GM19043 (cell line): ENCODE measurements at regions not wholly inside any gene's neighbourhood (a gene's known extent, or its start where the extent isn't known, plus 50 kb on each side); places are given as distances from the start of the nearest gene placed in this dataset.
"Not testable (repeated sequence)": the region's sequence is repeated elsewhere in the genome, so short reads cannot be mapped to it uniquely, and the experiment has no call there.

Experiments used
- ATAC-seq: cut with Tn5 transposase; IDR thresholded peaks from one replicate; pipeline ENCODE4 v1.9.1; 2021; ENCODE audit warnings: low read depth; ENCODE audit not compliant: unreplicated experiment

DNA sequence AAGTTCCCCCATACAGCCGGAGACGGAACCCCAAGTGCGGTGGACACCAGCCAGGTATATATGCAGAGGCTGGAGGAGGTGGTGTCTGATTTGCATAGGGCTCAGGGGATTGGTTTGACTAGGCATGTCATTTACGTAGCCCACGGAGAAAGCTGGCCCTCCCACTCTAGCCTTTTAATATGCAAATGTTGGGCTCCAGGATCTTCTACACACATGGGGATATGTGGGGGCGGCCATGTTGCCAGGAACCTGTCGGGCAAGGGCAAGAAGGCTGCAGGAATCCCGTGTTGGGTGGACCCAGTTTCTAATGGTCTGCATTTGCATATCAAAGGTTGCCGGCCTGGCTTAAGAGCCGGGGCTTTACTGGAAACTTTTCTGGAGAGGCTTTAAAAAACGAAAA, 57.4 kb downstream of the FTHL17 start:
- ATAC-seq = not testable (repeated sequence)

DNA sequence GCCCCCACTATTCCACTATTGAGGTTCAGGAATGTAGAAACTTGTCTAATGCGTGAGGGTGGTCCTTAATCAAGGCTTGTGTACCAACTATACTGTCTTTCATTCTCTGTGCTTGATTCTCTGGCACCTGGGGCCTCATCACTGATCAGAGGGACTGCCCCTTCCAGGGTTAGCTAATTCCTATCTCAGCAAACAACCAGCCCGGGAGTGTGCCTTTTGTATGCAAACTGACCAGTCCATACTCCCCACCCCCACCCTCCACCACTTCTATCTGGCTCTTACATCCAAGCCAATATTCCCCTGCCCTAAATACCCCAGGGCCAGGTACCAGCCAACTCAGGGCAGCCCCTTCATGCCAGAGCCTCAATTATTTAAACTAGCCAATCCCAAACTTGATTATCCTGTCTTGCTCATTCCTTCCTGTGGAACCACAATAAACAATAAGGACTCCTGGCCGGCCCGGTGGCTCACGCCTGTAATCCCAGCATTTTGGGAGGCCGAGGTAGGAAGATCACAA, 59.3 kb downstream of the FTHL17 start:
- no peak for ATAC-seq

DNA sequence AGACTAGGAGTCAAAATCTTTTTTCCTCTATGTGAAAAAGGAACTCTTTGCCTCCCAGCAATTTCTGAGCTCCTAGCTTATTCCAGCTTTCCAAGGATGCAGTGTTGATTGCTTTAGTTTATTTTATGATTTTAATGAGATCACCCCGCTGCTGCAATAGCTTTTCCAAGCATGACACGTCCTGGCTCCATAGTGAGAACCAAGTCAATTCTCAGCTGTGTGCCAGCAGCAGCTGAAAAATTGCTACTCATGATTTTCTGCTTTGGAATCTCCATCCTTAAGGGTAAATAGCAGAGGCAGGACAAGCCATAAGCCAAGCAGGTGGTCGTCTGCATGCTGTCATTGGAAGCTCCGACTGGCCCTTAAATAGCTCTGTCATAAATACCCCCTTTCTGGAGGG, 64.5 kb downstream of the FTHL17 start:
- ATAC-seq = no peak

DNA sequence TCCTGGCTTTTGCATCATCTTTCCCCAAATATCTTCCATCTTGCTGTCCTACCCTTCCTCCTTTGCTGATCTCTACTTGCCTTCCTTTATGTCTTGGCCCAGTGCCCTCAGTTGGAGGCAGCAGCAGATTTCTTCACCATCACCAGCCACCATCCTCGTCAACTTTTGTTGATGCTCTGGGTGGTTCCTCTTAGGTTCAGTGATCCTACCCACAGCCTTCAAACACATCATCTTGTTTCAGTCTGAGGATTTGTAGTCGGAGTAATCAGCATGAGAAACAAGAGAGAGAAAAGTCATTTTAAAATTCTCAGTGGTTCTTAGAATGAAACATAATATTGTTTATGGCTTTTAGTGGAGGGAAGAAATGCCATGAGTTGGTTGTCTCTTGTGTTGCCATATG, 65.8 kb downstream of the FTHL17 start:
- no peak for ATAC-seq

DNA sequence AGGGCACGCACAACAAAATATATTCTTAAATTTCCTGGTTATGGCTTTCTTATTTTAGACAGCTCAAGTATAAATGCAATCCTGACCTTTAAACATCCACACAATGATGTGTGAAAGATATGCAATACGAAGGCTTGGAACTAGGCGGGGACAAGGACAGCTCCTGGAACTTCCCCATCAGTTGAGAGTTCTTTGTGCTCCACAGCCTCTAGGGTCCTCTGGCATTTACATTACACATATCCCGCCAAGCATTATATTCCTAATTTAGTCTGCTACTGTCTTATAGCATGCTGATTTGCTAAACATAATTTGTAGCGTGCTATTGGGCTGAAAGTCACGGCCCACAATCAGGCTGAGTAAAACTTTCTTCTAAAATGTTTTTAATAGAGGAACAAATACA, 74.4 kb downstream of the FTHL17 start:
- ATAC-seq = no peak

DNA sequence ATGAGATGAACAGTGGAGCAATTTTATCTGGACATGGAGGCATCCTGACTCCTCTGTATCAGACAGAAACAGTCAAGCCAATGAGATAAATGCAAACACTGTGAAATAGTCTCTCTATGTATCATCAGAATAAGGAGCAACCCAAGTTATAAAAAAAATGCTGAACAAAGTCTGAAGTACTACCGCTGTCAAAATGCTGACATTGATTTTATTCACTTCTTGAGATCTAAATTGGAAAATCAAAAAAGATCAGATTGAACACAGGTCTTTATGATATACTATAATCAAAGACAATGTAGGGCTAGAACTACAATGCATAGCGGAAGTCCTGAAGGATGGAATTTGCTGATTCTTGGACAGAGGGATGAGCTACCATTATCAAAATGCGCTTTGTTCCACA, 76.1 kb downstream of the FTHL17 start:
- no peak for ATAC-seq

DNA sequence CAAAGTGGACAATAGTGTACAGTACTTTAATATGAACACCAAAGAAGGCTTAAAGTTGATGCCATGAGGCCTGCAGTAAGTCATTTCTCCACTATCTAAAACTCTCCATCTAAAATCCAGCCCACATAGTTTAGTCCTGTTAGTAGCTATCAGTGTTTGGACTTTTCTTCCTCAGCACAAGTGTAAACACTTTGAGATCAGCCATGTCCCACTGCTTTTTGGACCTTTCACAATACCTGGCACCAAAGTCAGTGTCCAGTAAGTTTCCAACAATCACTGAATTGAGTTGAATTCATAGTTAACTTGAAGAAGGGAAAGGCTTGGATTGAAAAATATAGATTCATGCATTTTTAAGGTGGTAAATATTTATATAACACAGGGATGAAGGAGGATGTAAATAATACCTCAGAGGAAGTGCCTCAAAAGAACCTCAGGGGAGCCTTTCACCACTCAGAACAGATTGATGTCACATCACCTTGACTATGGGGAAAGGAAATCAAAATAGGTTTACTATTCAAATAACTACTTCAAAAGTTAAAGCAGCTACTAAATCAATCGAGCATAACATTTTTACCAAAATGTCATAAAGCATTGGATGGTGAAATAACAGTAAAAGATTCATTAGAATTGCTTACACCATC, 76.7 kb downstream of the FTHL17 start:
- no peak for ATAC-seq

DNA sequence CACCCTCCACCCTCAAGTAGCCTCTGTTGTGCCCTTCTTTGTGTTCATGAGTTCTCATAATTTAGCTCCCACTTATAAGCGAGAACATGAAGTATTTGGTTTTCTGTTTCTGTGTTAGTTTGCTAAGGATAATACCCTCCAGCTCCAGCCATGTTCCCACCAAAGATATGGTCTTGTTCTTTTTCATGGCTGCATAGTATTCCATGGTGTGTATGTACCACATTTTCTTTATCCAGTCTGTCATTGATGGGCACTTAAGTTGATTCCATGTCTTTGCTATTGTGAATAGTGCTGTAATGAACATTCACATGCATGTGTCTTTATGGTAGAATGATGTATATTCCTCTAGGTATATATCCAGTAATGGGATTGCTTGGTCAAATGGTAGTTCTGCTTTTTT, 77.8 kb downstream of the FTHL17 start:
- not testable (repeated sequence) for ATAC-seq

DNA sequence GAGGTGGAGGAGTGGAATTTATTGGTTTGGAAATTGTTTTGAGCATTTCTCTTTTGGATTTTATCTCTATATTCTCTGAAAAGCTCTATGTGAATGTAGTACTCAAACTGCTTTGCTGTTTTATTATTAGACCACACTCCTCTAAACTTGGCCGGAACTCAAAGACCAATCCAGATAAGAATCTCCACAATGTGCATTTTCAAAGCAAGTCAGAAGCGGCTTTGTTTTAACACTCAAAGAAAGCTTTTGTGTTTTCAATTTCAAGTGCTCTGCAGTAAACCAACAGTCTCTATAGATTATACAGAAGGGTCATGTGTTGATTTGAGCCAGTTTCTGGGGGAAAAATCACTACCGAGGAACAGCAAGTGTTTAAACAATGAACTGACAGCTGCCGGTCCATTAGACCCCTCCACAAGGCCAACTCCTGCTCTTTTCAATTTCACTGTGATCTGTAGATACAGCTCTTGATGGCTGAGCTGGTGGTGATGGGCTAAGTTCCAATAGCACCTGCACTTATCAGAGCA, 79.4 kb downstream of the FTHL17 start:
- ATAC-seq = no peak

DNA sequence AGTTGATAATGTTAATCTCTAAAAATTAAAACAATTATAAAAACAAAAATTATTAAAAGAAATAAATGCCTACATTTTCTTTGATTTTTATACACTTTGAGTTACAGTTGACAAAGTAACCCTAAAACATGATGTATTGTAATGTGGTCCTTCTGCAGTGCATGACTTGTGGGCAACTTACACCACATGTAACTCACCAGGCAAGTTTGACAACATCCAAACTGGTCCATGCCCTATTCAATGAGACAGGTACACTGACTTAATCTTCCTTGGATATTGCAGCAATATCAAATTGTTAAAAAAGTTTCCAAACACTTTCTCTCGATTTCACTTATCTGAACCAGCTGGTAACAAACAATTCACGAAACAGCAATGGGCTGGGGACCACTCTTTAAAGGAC, 81.5 kb downstream of the FTHL17 start:
- no peak for ATAC-seq

DNA sequence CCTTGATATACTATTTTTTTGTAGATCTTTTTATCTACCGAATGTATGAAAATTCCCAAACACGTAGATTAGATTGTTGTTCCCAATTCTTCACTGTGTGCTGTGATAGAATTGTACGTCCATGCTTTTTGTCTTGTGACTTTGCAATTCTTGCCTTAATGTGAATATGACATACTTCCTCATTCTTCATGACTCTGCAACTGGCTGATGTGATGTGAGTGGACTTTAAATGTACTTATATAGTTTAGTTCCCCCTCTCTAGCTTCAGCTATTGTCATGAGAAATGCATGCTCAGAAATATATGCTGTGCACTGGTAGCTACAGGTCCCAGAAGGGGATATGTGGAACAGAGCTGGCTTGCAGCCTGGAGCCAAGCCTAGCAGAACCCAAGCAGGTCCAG, 89.4 kb downstream of the FTHL17 start:
- no peak for ATAC-seq

DNA sequence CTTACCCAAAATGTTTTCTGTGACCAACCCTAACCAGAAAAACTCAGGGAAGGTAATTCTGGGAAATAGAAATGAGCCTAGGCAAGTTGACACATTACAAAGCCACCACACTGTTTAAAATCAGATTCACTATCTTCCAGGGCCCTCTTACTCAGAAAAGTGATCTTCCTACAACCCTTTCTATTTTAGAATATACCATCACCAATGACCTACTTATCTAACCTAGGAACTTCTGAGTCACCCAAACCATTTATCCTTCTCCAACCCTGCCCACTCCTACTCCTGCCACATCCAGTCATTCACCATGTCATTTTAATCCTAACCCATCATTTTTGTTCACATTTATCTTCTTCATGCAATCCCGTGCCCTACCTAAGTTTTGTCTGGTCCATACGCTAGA, 89.9 kb downstream of the FTHL17 start:
- ATAC-seq = no peak

DNA sequence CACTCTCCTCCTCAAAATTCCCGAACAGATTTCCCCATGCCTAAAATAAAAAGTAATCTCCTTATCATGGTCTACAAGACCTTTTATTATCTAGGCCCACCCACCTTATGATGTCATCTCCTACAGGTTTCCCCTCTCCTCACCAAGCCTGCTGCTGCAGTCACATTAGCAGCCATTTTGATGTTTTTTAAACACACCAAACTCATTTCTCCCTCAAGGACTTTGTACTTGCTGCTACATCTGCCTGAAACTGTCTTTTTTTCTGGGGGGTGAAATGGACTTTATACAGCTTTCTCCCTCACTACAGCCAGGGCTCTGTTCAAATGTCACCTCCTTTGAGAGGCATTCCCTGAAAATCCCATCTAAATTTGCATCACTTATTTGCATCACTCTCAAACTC, 90.2 kb upstream of the TAB3 start:
- ATAC-seq = no peak

DNA sequence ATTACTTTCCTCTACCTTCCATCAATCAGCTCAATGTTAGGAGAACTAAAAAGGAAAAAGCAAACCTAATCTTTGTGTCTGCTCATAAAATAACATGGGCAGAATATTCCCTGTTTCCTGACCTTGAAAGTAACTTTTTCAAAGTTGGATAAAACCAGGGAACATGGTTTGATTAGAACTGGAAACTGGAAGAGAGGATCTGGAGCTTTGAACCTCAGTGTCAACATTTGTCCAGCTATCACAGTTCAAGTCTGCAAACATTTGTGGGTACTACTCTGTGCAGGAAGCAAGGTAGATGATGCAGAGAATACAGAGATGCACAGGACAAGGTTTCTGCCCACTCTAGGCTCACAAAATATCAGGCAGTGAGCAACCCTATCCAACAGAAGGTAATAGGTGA, 86.4 kb upstream of the TAB3 start:
- no peak for ATAC-seq

DNA sequence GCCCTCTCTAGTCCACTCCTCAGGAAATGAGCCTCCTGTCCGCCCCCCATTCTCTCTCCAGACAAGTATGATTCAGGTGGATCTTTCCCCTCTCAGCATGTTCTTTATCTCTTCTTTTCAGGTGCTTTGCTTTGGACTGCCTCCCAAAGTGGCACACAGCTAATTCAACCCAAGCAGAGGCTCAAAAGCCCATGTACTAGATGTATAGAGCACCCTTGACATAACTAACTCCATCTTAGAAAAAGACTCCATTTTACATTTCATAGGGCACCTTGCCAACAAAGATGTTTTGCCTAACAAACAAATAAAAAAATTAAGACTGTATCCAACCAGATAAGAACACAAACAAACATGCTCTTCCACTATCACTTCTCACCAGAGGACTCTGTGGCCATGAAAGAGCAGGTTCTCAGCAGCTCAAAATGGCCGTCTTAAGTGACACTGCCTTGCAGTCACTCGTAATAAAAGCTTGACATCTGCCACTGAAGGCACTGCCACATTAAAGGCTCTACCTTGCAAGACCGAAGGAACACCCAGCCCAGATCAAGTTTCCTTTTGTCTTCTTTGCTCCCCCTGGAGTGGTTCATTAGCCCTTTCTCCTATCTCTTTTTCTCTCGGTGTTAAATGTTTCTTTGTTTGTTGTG, 84.9 kb upstream of the TAB3 start:
- no peak for ATAC-seq

DNA sequence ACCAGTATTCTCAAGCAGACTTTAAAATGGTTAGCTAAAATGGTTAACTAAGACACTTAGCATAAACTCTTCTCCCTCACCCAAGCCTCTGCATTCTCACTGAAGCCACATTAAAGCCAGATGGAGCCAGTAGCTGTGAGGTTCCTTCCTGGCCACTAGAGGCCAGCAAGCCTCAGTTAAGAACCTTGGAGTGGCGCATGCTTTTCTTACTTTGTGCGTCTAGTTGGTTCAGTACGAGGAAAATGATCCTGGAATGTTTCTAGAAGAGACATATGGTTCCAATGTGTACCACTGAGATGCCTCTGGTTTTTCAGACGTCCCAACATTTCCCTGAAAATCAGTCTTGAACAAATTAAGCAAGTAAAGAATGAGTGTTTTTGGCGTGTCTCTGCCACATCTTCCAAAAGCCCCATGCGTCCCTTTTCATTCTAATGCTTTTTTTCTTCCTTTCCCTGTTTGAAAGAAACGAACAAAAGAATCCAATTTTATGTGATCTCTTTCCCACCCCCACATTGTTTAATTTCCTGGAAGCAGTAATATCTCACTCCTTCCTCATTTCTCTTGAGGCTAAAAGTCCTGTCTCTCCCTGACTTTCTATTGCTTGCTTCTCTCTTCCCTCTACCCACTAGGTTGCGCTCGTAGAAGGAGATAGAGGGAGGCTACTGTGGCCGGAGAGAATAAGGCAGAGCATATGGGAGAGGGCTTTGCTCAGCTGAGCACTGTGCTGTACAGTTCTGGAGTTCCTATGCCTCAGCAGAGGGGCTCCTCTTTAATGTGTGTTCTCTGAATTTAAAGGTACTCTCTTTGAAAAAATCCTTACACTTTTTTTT, 82.9 kb upstream of the TAB3 start:
- peak; percentile 90 for ATAC-seq

DNA sequence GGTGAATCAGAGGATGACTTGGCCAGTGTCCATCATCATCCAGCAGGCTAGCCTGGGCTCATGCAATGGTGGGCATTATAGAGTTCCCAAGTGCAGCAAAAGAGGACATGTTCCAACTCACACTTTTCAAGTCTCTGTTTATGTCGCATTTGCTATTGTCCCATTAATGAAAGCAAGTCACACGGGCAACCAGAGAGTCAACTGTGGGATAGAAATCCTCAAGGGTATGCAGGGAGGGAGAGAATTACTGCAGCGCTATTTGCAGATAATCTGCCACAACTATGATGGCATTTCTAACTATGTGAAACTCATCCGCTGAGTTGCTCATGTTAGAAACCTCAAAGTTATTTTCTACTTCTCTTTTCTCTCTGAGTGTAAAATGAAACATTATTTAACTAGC, 78.5 kb upstream of the TAB3 start:
- ATAC-seq = no peak

DNA sequence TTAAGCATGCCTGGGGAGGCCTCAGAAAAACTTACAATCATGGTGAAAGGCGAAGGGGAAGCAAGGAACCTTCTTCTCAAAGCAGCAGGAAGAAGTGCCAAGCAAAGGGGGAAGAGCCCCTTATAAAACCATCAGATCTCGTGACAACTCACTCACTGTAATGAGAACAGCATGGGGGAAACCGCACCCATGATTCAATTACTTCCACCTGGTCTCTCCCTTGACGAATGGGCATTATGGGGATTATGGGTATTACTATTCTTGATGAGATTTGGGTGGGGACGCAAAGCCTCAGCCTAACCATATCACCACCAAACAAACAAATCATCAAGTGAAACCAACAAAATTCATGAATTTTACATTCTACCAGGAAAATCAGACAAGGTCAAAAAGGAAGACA, 76.7 kb upstream of the TAB3 start:
- no peak for ATAC-seq

DNA sequence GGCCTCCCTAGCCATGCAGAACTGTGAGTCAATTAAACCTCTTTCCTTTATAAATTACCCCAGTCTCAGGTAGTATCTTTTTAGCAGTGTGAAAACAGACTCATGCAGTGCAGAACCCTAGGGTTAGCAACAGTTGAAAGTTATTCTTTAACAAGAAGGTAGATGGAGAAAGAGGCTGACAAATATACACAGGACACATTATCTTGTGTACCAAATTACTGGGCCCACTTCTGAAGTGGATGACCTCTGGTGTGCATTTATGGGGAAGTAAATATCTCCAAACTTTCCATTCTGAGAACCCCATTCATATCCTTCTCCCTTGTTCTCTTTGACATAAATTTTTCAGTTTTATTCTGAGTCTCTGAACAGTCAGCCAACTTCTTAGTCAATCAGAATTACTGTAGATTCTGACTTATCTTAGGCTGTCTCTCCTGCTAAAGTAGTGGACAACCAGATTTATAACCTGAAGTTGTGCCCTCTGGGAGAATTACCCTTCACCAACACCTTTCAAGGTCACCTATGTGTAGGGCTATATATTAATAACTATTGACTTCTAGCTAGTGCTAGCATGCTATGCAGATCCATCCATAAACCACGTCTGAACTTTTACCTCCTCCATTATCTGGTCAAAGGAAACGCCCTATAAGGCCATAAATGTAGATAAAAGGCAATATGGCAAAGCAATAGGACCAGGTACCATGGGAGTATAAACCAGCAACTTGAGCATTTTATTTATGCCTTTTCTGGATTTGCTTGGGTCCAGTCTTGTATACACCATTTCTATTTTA, 72.5 kb upstream of the TAB3 start:
- no peak for ATAC-seq

DNA sequence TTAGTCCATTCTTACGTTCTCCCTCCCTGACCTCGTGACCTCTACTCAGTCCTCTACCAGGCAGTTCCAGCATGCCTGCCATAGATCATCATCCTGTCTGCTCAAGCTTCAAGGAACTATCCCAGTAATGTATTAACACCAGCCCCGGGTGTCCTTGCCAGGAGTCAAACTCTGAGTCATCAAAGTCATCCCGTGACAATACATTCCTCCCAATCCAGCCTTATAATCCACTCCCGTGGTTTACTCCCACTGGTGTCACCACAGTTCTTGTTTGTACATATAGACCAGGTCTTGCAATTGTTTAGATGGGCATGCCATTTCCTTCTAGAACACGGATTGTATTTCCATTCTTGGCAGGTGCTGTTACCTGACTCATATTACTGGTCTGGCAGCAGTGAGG, 68.7 kb upstream of the TAB3 start:
- no peak for ATAC-seq

DNA sequence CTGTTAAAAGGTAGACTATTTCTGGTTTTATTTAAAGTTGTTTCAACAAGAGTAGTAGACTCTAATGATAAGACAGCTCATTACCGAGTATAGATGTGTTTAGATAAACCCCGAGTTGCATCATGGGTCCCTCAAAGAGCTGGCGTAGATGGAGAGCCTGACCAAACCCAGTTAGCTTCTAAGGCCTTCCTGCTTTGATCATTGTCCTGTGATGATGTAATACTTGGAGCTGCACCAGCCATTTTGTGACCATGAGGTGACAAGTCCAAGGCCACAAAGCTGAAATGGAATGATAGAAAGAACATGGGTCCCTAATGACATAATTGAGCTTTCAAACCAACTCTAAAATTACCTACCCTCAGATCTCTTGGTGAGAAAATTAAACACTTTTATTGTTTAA, 66.6 kb upstream of the TAB3 start:
- no peak for ATAC-seq
